ENCODE measurements at regions not wholly inside any gene's neighbourhood (a gene's known extent, or its start where the extent isn't known, plus 50 kb on each side); places are given as distances from the start of the nearest gene placed in this dataset.
"Not testable (repeated sequence)": the region's sequence is repeated elsewhere in the genome, so short reads cannot be mapped to it uniquely, and the experiment has no call there.

DNA sequence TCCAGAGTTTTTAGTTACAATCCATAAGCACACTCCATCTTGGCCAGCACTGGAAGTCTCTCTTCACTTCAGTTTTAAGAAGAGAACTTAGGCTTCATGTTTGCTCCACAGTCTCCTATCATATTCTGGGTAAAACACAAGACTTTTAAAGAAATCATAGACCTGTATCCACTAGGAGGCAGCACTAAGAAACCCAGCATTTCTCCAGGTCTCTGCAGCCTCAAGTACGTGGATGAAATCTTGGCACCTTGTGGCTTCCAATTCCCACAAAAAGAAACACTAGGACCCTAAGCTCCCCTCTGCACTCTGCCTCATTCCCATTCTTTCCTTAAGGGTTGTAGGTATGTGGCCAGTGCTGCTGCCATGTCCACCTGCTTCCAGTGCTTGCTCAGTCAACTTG is 367.3 kb upstream of the CASK start:
- Histone ChIP-seq H3K27me3 (replicated peaks; ENCODE audit: insufficient read depth, low read depth, low read length, poor library complexity) (no peaks in the 10 kb centered on the region), H3K27ac (ENCODE audit: low read depth, low read length, poor library complexity, severe bottlenecking) (no peak overlapping the region), H3K36me3 (ENCODE audit: insufficient read depth, low read length, poor library complexity, severe bottlenecking) (no peaks in the 10 kb centered on the region), H3K4me3 (ENCODE audit: low read depth, low read length, poor library complexity, severe bottlenecking) (no peak overlapping the region), H3K4me1 (ENCODE audit: insufficient read depth, low read length, poor library complexity, severe bottlenecking) (no peaks in the 10 kb centered on the region), H3K9me3 (ENCODE audit: low read depth, low read length, poor library complexity, severe bottlenecking) (no peaks in the 10 kb centered on the region)
- ChIA-PET POLR2A (ENCODE audit: low non-redundant PET) (no interaction called here), CTCF (no interaction called here)
- intact Hi-C loops (cut with micrococcal nuclease; ENCODE audit: unreplicated experiment): no loop called here
- BruUV-seq (replicated peaks): no TSS peak
- no peak for TF ChIP-seq EZH2 (IDR thresholded peaks at IDR 0.05; ENCODE audit: borderline replicate concordance, low read depth, low read length, poor library complexity, severe bottlenecking)
- TF ChIP-seq, protein P1, sequence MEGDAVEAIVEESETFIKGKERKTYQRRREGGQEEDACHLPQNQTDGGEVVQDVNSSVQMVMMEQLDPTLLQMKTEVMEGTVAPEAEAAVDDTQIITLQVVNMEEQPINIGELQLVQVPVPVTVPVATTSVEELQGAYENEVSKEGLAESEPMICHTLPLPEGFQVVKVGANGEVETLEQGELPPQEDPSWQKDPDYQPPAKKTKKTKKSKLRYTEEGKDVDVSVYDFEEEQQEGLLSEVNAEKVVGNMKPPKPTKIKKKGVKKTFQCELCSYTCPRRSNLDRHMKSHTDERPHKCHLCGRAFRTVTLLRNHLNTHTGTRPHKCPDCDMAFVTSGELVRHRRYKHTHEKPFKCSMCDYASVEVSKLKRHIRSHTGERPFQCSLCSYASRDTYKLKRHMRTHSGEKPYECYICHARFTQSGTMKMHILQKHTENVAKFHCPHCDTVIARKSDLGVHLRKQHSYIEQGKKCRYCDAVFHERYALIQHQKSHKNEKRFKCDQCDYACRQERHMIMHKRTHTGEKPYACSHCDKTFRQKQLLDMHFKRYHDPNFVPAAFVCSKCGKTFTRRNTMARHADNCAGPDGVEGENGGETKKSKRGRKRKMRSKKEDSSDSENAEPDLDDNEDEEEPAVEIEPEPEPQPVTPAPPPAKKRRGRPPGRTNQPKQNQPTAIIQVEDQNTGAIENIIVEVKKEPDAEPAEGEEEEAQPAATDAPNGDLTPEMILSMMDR (conservative IDR thresholded peaks at IDR 0.05; ENCODE audit: low read depth, low read length): peak; percentile 39
- peak; percentile 4 for DNase-seq (ENCODE audit: low spot score)

- intact Hi-C loops (cut with micrococcal nuclease; ENCODE audit: unreplicated experiment): no loop called here
- CTCF ChIA-PET: no interaction called here
- Histone ChIP-seq H3K4me1 (ENCODE audit: insufficient read depth, low read length, poor library complexity, severe bottlenecking) (no peaks in the 10 kb centered on the region), H3K27me3 (replicated peaks; ENCODE audit: insufficient read depth, low read depth, low read length, poor library complexity) (no peaks in the 10 kb centered on the region), H3K27ac (ENCODE audit: low read depth, low read length, poor library complexity, severe bottlenecking) (no peak overlapping the region), H3K4me3 (ENCODE audit: low read depth, low read length, poor library complexity, severe bottlenecking) (no peak overlapping the region), H3K36me3 (ENCODE audit: insufficient read depth, low read length, poor library complexity, severe bottlenecking) (no peaks in the 10 kb centered on the region), H3K9me3 (ENCODE audit: low read depth, low read length, poor library complexity, severe bottlenecking) (no peaks in the 10 kb centered on the region)
- POLR2A ChIA-PET (ENCODE audit: low non-redundant PET): no interaction called here
- no TSS peak for BruUV-seq (replicated peaks)
- no peak for DNase-seq (ENCODE audit: low spot score)
- no peak for TF ChIP-seq EZH2 (IDR thresholded peaks at IDR 0.05; ENCODE audit: borderline replicate concordance, low read depth, low read length, poor library complexity, severe bottlenecking)
- TF ChIP-seq, protein P1 (conservative IDR thresholded peaks at IDR 0.05; ENCODE audit: low read depth, low read length): no peak
Measured at GRCh38 chrX:42289492-42290385, 366.4 kb upstream of the CASK start.

GRCh38 chrX:42285681-42286080 is 362.3 kb upstream of the CASK start:
- DNase-seq (ENCODE audit: low spot score); POLR2A ChIA-PET (ENCODE audit: low non-redundant PET); H3K4me3 ChIP-seq (ENCODE audit: low read depth, low read length, poor library complexity, severe bottlenecking); H3K27ac ChIP-seq (ENCODE audit: low read depth, low read length, poor library complexity, severe bottlenecking); intact Hi-C loops (cut with micrococcal nuclease; ENCODE audit: unreplicated experiment); BruUV-seq (replicated peaks); H3K9me3 ChIP-seq (ENCODE audit: low read depth, low read length, poor library complexity, severe bottlenecking); CTCF ChIA-PET; H3K36me3 ChIP-seq (ENCODE audit: insufficient read depth, low read length, poor library complexity, severe bottlenecking); H3K27me3 ChIP-seq (replicated peaks; ENCODE audit: insufficient read depth, low read depth, low read length, poor library complexity); H3K4me1 ChIP-seq (ENCODE audit: insufficient read depth, low read length, poor library complexity, severe bottlenecking): not testable (repeated sequence)

All from A673 (cell line).